NT2/D1 (cell line): ENCODE measurements at regions not wholly inside any gene's neighbourhood (a gene's known extent, or its start where the extent isn't known, plus 50 kb on each side); places are given as distances from the start of the nearest gene placed in this dataset.
"Not testable (repeated sequence)": the region's sequence is repeated elsewhere in the genome, so short reads cannot be mapped to it uniquely, and the experiment has no call there.

Source experiments
- DNase-seq: peaks from one replicate; pipeline ENCODE4 v3.0.0-alpha.2; 2011; ENCODE audit warnings: low read depth, low spot score
- H3K27me3 ChIP-seq: 2 replicates; pipeline ENCODE4 v1.6.0; 2011; ENCODE audit warnings: mild to moderate bottlenecking; ENCODE audit not compliant: insufficient read length, insufficient read depth
- H3K36me3 ChIP-seq: 2 replicates; pipeline ENCODE4 v1.6.1; 2011; ENCODE audit warnings: mild to moderate bottlenecking, low read length, mixed read lengths; ENCODE audit not compliant: insufficient read depth, insufficient read length
- H3K4me1 ChIP-seq: 2 replicates; pipeline ENCODE4 v1.5.1; 2011; ENCODE audit not compliant: insufficient read depth, insufficient read length
- H3K4me3 ChIP-seq: 2 replicates; pipeline ENCODE4 v1.5.1; 2011; ENCODE audit warnings: low read depth; ENCODE audit not compliant: insufficient read length
- H3K9ac ChIP-seq: 2 replicates; pipeline ENCODE4 v1.6.0; 2011; ENCODE audit warnings: low read depth; ENCODE audit not compliant: insufficient read length
- H3K9me3 ChIP-seq: 2 replicates; pipeline ENCODE4 v1.5.1; 2011; ENCODE audit warnings: mild to moderate bottlenecking, low read length; ENCODE audit not compliant: insufficient read depth
- SUZ12 ChIP-seq: IDR thresholded peaks from 2 replicates; pipeline ENCODE4 v1.6.1; 2011; ENCODE audit not compliant: insufficient read length, insufficient read depth; ENCODE audit errors: extremely low read depth
- YY1 ChIP-seq: IDR thresholded peaks from 2 replicates; pipeline ENCODE4 v1.6.1; 2011; ENCODE audit not compliant: insufficient read length, insufficient read depth
- ZNF274 ChIP-seq: IDR thresholded peaks from 2 replicates; pipeline ENCODE4 v1.6.1; 2011; ENCODE audit warnings: mild to moderate bottlenecking, low read depth, low read length

- DNase-seq, result no peak
- no peaks in the 10 kb centered on the region for H3K9me3 ChIP-seq
- TF ChIP-seq SUZ12, result no peak
- H3K4me3 ChIP-seq, result no peak overlapping the region
- peaks cover 7% of the 10 kb centered on the region for H3K4me1 ChIP-seq
- H3K36me3 ChIP-seq, result no peaks in the 10 kb centered on the region
- no peak overlapping the region for H3K9ac ChIP-seq
- no peaks in the 10 kb centered on the region for H3K27me3 ChIP-seq
Measured at GRCh38 chr12:124082012-124082411, 109.0 kb downstream of the ZNF664 start.

- no peaks in the 10 kb centered on the region for H3K9me3 ChIP-seq
- peaks cover 7% of the 10 kb centered on the region for H3K4me1 ChIP-seq
- no peak overlapping the region for H3K9ac ChIP-seq
- H3K36me3 ChIP-seq, result no peaks in the 10 kb centered on the region
- no peak overlapping the region for H3K4me3 ChIP-seq
- no peaks in the 10 kb centered on the region for H3K27me3 ChIP-seq
- TF ChIP-seq YY1, result no peak
- no peak for TF ChIP-seq SUZ12
- no peak for TF ChIP-seq ZNF274
- DNase-seq, result no peak
Measured at GRCh38 chr12:124082687-124083086, 109.7 kb downstream of the ZNF664 start.

- H3K4me1 ChIP-seq, result peaks cover 7% of the 10 kb centered on the region
- H3K9ac ChIP-seq, result no peak overlapping the region
- no peaks in the 10 kb centered on the region for H3K36me3 ChIP-seq
- no peaks in the 10 kb centered on the region for H3K9me3 ChIP-seq
- no peak for DNase-seq
- TF ChIP-seq ZNF274 (no peak), SUZ12 (no peak), YY1 (no peak)
- H3K27me3 ChIP-seq, result no peaks in the 10 kb centered on the region
- no peak overlapping the region for H3K4me3 ChIP-seq
Measured at GRCh38 chr12:124083708-124084107, 110.7 kb downstream of the ZNF664 start.

GRCh38 chr12:124085419-124086296, 112.6 kb downstream of the ZNF664 start:
- DNase-seq, result no peak
- TF ChIP-seq SUZ12, result no peak
- H3K9me3 ChIP-seq, result no peaks in the 10 kb centered on the region
- H3K4me1 ChIP-seq, result peaks cover 7% of the 10 kb centered on the region
- H3K4me3 ChIP-seq, result no peak overlapping the region
- no peaks in the 10 kb centered on the region for H3K27me3 ChIP-seq
- peak overlapping the region; percentile 18 for H3K9ac ChIP-seq
- H3K36me3 ChIP-seq, result no peaks in the 10 kb centered on the region

- H3K4me1 ChIP-seq, result peaks cover 4% of the 10 kb centered on the region
- TF ChIP-seq SUZ12, result no peak
- no peak for TF ChIP-seq ZNF274
- no peak for TF ChIP-seq YY1
- DNase-seq, result no peak
- no peaks in the 10 kb centered on the region for H3K9me3 ChIP-seq
- no peaks in the 10 kb centered on the region for H3K27me3 ChIP-seq
- no peaks in the 10 kb centered on the region for H3K36me3 ChIP-seq
- H3K4me3 ChIP-seq, result no peak overlapping the region
- no peak overlapping the region for H3K9ac ChIP-seq
Measured at GRCh38 chr12:124086299-124086898, 113.4 kb downstream of the ZNF664 start.

GRCh38 chr12:124087266-124088051, 114.4 kb downstream of the ZNF664 start:
- TF ChIP-seq YY1, result no peak
- no peaks in the 10 kb centered on the region for H3K9me3 ChIP-seq
- no peak overlapping the region for H3K4me3 ChIP-seq
- no peaks in the 10 kb centered on the region for H3K36me3 ChIP-seq
- DNase-seq, result no peak
- no peak overlapping the region for H3K9ac ChIP-seq
- H3K27me3 ChIP-seq, result no peaks in the 10 kb centered on the region
- H3K4me1 ChIP-seq, result peaks cover 4% of the 10 kb centered on the region

- H3K9me3 ChIP-seq, result no peaks in the 10 kb centered on the region
- H3K9ac ChIP-seq, result peak overlapping the region; percentile 5
- no peak overlapping the region for H3K4me3 ChIP-seq
- DNase-seq, result no peak
- H3K27me3 ChIP-seq, result no peaks in the 10 kb centered on the region
- TF ChIP-seq ZNF274 (no peak), SUZ12 (no peak), YY1 (no peak)
- no peaks in the 10 kb centered on the region for H3K36me3 ChIP-seq
- H3K4me1 ChIP-seq, result peaks cover 4% of the 10 kb centered on the region
Measured at GRCh38 chr12:124088217-124088907, 115.3 kb downstream of the ZNF664 start.

- H3K9ac ChIP-seq, H3K4me1 ChIP-seq, H3K4me3 ChIP-seq, H3K9me3 ChIP-seq, DNase-seq, H3K27me3 ChIP-seq, H3K36me3 ChIP-seq: not testable (repeated sequence)
Measured at GRCh38 chr12:124089181-124089914, 116.3 kb downstream of the ZNF664 start.
